ENCODE measurements at regions not wholly inside any gene's neighbourhood (a gene's known extent, or its start where the extent isn't known, plus 50 kb on each side); places are given as distances from the start of the nearest gene placed in this dataset.

DNA sequence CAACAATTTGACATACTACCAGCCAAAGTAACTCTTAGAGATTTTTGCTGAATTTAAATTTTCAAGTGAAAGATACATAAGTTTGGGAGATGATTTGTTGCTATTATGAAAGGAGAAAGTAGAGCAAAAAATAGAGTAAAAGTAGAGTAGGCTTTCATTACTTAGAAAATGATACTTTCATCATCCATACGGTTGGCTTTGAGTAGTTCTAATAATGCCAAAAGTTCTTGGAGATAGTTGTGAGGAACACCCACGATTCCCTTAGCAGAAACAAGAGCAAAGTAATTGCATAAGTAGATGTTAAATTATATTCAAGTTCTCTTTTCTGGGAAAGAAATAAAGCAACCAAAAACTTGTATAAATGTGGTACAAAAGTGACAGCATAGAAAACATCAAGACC, 95.0 kb upstream of the VAV3 start:
- TF ChIP-seq, protein P1, sequence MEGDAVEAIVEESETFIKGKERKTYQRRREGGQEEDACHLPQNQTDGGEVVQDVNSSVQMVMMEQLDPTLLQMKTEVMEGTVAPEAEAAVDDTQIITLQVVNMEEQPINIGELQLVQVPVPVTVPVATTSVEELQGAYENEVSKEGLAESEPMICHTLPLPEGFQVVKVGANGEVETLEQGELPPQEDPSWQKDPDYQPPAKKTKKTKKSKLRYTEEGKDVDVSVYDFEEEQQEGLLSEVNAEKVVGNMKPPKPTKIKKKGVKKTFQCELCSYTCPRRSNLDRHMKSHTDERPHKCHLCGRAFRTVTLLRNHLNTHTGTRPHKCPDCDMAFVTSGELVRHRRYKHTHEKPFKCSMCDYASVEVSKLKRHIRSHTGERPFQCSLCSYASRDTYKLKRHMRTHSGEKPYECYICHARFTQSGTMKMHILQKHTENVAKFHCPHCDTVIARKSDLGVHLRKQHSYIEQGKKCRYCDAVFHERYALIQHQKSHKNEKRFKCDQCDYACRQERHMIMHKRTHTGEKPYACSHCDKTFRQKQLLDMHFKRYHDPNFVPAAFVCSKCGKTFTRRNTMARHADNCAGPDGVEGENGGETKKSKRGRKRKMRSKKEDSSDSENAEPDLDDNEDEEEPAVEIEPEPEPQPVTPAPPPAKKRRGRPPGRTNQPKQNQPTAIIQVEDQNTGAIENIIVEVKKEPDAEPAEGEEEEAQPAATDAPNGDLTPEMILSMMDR (IDR thresholded peaks at IDR 0.05; ENCODE audit: insufficient read depth, low read depth, low read length): no peak
- TF ChIP-seq EZH2 (IDR thresholded peaks at IDR 0.05; ENCODE audit: insufficient read depth, low read length): no peak

Measured in astrocyte (in vitro differentiated cells and primary cell).